A549 (cell line): ENCODE measurements at regions not wholly inside any gene's neighbourhood (a gene's known extent, or its start where the extent isn't known, plus 50 kb on each side); places are given as distances from the start of the nearest gene placed in this dataset.

Experiments used
- ATAC-seq, 2 experiments: fragments of 200-7000 bp in 1 of 2; fragments of >200 bp in 1 of 2; cut with Nextera tagmentation in 1 of 2; cut with Tn5 transposase in 1 of 2; 3 replicates each; pipeline versions ENCODE4 v1.8.0 to v1.9.1; 2018 to 2020; ENCODE audit warnings: mild to moderate bottlenecking in 1 of 2, moderate library complexity in 1 of 2
- CTCF ChIA-PET: fragments of 300-600 bp; sonication (Branson Sonifier 250); formaldehyde crosslinking; extraction: SDS; loops from one replicate; lab custom pipeline; 2021; ENCODE audit warnings: antibody characterized with exemption, inconsistent platforms; lab: Yijun Ruan, JAX
- POLR2A ChIA-PET: fragments of 350-600 bp; formaldehyde crosslinking; extraction: SDS; loops from one replicate; lab custom pipeline; 2021; ENCODE audit warnings: antibody characterized with exemption, inconsistent platforms; lab: Yijun Ruan, JAX
- DNase-seq, 2 experiments: peaks; one replicate each; pipeline versions ENCODE4 v3.0.0 to v3.0.0-alpha.2; 2011 to 2016; ENCODE audit warnings: low read depth in 1 of 2, low spot score in 1 of 2
- FAIRE-seq: peaks from 2 replicates; lab custom pipeline; 2011; peaks lifted over from hg19 to GRCh38; lab: Jason Lieb, UNC
- H3K27ac ChIP-seq, 2 experiments: fragments of >200 bp; sonication (Bioruptor Twin); formaldehyde crosslinking; 3 replicates each; pipeline ENCODE4 v1.5.1; 2016 to 2017
- H3K4me1 ChIP-seq: fragments of >200 bp; sonication (Bioruptor Twin); formaldehyde crosslinking; 3 replicates; pipeline ENCODE4 v1.6.1; 2016
- H3K4me2 ChIP-seq: fragments of >200 bp; sonication (Bioruptor Twin); formaldehyde crosslinking; 3 replicates; pipeline ENCODE4 v1.6.1; 2016
- H3K4me3 ChIP-seq: fragments of >200 bp; sonication (Bioruptor Twin); formaldehyde crosslinking; 3 replicates; pipeline ENCODE4 v1.5.1; 2016
- H3K9me3 ChIP-seq: fragments of >200 bp; sonication (Bioruptor Twin); formaldehyde crosslinking; 3 replicates; pipeline ENCODE4 v1.6.1; 2016
- CBX2 ChIP-seq: fragments of 200-600 bp; sonication (generic); IDR thresholded peaks from 2 replicates; pipeline ENCODE4 v1.6.1; 2016; ENCODE audit warnings: low read depth, mild to moderate bottlenecking, borderline replicate concordance
- CHD4 ChIP-seq: fragments of 200-600 bp; sonication (generic); IDR thresholded peaks from 2 replicates; pipeline ENCODE4 v1.6.1; 2016; ENCODE audit warnings: antibody characterized with exemption, mild to moderate bottlenecking, borderline replicate concordance
- EHF ChIP-seq: fragments of 250-450 bp; sonication (Bioruptor Pico); IDR thresholded peaks from 2 replicates; pipeline ENCODE4 v1.5.0; 2020; ENCODE audit warnings: mild to moderate bottlenecking
- EHMT2 ChIP-seq: fragments of 200-600 bp; sonication (generic); IDR thresholded peaks from 2 replicates; pipeline ENCODE4 v1.6.1; 2016; ENCODE audit warnings: antibody characterized with exemption, low read depth, mild to moderate bottlenecking, moderate library complexity
- EP300 ChIP-seq, 2 experiments: fragments of >200 bp; sonication (Bioruptor Twin); formaldehyde crosslinking; IDR thresholded peaks; 2 replicates in 1 of 2; 3 replicates in 1 of 2; pipeline ENCODE4 v1.6.1; 2016 to 2017
- ESRRA ChIP-seq: fragments of 150-350 bp; IDR thresholded peaks from 2 replicates; pipeline ENCODE4 v1.6.1; 2014; ENCODE audit warnings: mild to moderate bottlenecking, low read length, borderline replicate concordance
- FOSB ChIP-seq: fragments of 250-450 bp; sonication (Bioruptor Pico); IDR thresholded peaks from 2 replicates; pipeline ENCODE4 v1.5.0; 2020; ENCODE audit warnings: mild to moderate bottlenecking, moderate library complexity
- FOSL2 ChIP-seq, 2 experiments: fragments of 450-650 bp in 1 of 2; fragments of >200 bp in 1 of 2; sonication (Bioruptor Twin) in 1 of 2; formaldehyde crosslinking; IDR thresholded peaks; 2 replicates each; pipeline versions ENCODE4 v1.5.0 to v1.6.1; 2016 to 2020; ENCODE audit warnings: mild to moderate bottlenecking in 1 of 2, moderate library complexity in 1 of 2
- FOXS1 ChIP-seq: fragments of 250-450 bp; sonication (Bioruptor Pico); IDR thresholded peaks from 2 replicates; pipeline ENCODE4 v1.5.0; 2020; ENCODE audit warnings: mild to moderate bottlenecking, moderate library complexity
- HDAC2 ChIP-seq: fragments of 200-600 bp; sonication (generic); IDR thresholded peaks from 2 replicates; pipeline ENCODE4 v1.6.1; 2016
- HOXB13 ChIP-seq: fragments of 250-450 bp; sonication (Bioruptor Pico); IDR thresholded peaks from 2 replicates; pipeline ENCODE4 v1.5.0; 2020; ENCODE audit warnings: low read depth, mild to moderate bottlenecking, moderate library complexity
- JUN ChIP-seq, 2 experiments: fragments of >200 bp; sonication (Bioruptor Twin); formaldehyde crosslinking; IDR thresholded peaks; 2 replicates in 1 of 2; 3 replicates in 1 of 2; pipeline ENCODE4 v1.6.1; 2016 to 2017
- KDM5A ChIP-seq: fragments of 200-600 bp; sonication (generic); IDR thresholded peaks from 2 replicates; pipeline ENCODE4 v1.6.1; 2016; ENCODE audit warnings: antibody characterized with exemption, mild to moderate bottlenecking
- MAX ChIP-seq: IDR thresholded peaks from 2 replicates; pipeline ENCODE4 v1.6.1; 2012
- MAZ ChIP-seq: fragments of 150-350 bp; IDR thresholded peaks from 2 replicates; pipeline ENCODE4 v1.6.1; 2014; ENCODE audit warnings: antibody characterized with exemption, low read depth, low read length, borderline replicate concordance
- MYC ChIP-seq: IDR thresholded peaks from 2 replicates; pipeline ENCODE4 v1.6.1; 2012; ENCODE audit warnings: mild to moderate bottlenecking, inconsistent platforms, low read length, improper control_type of control experiment, borderline replicate concordance
- NR3C1 ChIP-seq: fragments of >200 bp; sonication (Bioruptor Twin); formaldehyde crosslinking; IDR thresholded peaks from 3 replicates; pipeline ENCODE4 v1.6.1; 2017
- POLR2A ChIP-seq: IDR thresholded peaks from 2 replicates; pipeline ENCODE4 v1.6.1; 2012; ENCODE audit warnings: mild to moderate bottlenecking, low read length
- POLR2AphosphoS2 ChIP-seq: conservative IDR thresholded peaks from 2 replicates; pipeline ENCODE4 v1.6.1; 2012; ENCODE audit warnings: low read length, improper control_type of control experiment, inconsistent platforms
- RARB ChIP-seq: fragments of 250-450 bp; sonication (Bioruptor Pico); IDR thresholded peaks from 2 replicates; pipeline ENCODE4 v1.8.0; 2021; ENCODE audit warnings: mild to moderate bottlenecking, moderate library complexity
- SMC3 ChIP-seq: fragments of >200 bp; sonication (Bioruptor Twin); formaldehyde crosslinking; IDR thresholded peaks from 3 replicates; pipeline ENCODE4 v1.6.1; 2018; ENCODE audit warnings: inconsistent platforms
- TP53 ChIP-seq: fragments of 250-450 bp; sonication (Bioruptor Pico); IDR thresholded peaks from 2 replicates; pipeline ENCODE4 v1.5.0; 2021; ENCODE audit warnings: mild to moderate bottlenecking, moderate library complexity
- WGBS: methylation state at CpG from one replicate; pipeline ENCODE4 v1.1.6; 2017; ENCODE audit errors: missing lambda C conversion rate; 5-methylcytosine and 5-hydroxymethylcytosine counted together
- TF ChIP-seq, protein P1 (sequence below): IDR thresholded peaks from 2 replicates; pipeline ENCODE4 v1.6.1; 2012
- TF ChIP-seq, protein P2 (sequence below): fragments of 450-650 bp; IDR thresholded peaks from 2 replicates; pipeline ENCODE4 v1.6.1; 2014; ENCODE audit warnings: antibody characterized with exemption
- TF ChIP-seq, protein P3 (sequence below): fragments of >200 bp; sonication (Bioruptor Twin); formaldehyde crosslinking; IDR thresholded peaks from 2 replicates; pipeline ENCODE4 v1.6.1; 2016
- TF ChIP-seq, protein P4 (sequence below): fragments of 150-350 bp; IDR thresholded peaks from 2 replicates; pipeline ENCODE4 v1.6.1; 2014; ENCODE audit warnings: low read depth, mild to moderate bottlenecking, low read length

DNA sequence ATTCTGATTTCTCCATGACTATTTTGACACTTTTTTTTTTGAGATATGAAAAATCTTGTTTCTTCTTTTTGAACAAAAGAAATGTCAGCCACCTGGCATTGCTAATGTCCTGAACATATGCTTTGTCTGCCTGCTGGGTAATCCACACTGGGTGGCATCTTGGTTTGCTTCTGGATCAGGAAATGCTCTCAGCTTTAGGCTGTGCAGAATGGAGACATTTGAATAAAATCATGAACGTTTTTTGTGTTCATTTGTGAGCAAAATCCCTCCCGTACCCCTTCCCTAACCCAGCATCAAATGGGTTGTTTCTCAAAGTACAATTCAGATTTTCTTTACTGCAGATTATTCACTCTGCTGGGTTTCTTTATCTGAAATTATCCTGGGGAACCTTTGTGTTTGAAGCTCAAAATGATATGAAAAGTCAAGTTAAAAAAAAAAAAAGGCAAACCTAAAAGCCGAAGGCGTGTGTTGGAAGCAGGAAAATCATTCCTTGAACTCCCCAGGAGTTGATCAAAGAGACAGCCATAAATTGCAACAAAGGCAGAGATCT, 53.4 kb upstream of the KLF7 start (continued):
- TF ChIP-seq, protein P1, sequence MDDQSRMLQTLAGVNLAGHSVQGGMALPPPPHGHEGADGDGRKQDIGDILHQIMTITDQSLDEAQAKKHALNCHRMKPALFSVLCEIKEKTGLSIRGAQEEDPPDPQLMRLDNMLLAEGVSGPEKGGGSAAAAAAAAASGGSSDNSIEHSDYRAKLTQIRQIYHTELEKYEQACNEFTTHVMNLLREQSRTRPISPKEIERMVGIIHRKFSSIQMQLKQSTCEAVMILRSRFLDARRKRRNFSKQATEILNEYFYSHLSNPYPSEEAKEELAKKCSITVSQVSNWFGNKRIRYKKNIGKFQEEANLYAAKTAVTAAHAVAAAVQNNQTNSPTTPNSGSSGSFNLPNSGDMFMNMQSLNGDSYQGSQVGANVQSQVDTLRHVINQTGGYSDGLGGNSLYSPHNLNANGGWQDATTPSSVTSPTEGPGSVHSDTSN: no peak

- Histone ChIP-seq H3K27ac (peak overlapping the region in 1 of 2 experiments; percentile 48; a peak in 2 of 6 replicates), H3K9me3 (no peaks in the 10 kb centered on the region), H3K4me1 (peaks cover 15% of the 10 kb centered on the region), H3K4me3 (no peak overlapping the region), H3K4me2 (peak overlapping the region; percentile 57)
- CTCF ChIA-PET: interaction anchor here (0.6 to 1.3 kb wide), 2 partner anchors 19 to 32 kb away, joined by 3 to 4 read pairs; no protein-coding TSS in a partner anchor
- 56% methylated on average over 10 of the region's 10 CpGs for WGBS
- FAIRE-seq (no peak), ATAC-seq (peak; percentile 67 to 86; a peak in 5 of 6 replicates), DNase-seq (peak in 1 of 2 experiments; percentile 43)
- no peak for TF ChIP-seq CHD4
- no peak for TF ChIP-seq FOSL2 (IDR thresholded peaks at IDR 0.05)
- peak; percentile 61 for TF ChIP-seq FOSL2 (CRISPR knock-in tag; IDR thresholded peaks at IDR 0.05)
- POLR2A ChIA-PET: no interaction called here
These were observed 54.1 kb upstream of the KLF7 start for GRCh38 chr2:207219676-207220501.

- CTCF ChIA-PET: no interaction called here
- H3K4me1 ChIP-seq: peaks cover 15% of the 10 kb centered on the region
- TF ChIP-seq JUN (IDR thresholded peaks at IDR 0.05) (no peak), EHF (CRISPR knock-in tag) (no peak), SMC3 (no peak), MYC (no peak), POLR2A (no peak), EP300 (IDR thresholded peaks at IDR 0.05) (no peak), KDM5A (no peak), EHMT2 (no peak), FOXS1 (CRISPR knock-in tag) (no peak), CBX2 (no peak), POLR2AphosphoS2 (no peak), TP53 (CRISPR knock-in tag) (no peak), RARB (CRISPR knock-in tag) (no peak), HOXB13 (CRISPR knock-in tag) (no peak), NR3C1 (no peak)
- 50% methylated on average over 2 of the region's 2 CpGs for WGBS
- POLR2A ChIA-PET: interaction anchor here (1.7 kb wide), 1 partner anchor 56 kb away, joined by 4 read pairs; the partner anchor contains the start of gene KLF7
- H3K9me3 ChIP-seq: no peaks in the 10 kb centered on the region
- ATAC-seq (no peak), FAIRE-seq (no peak), DNase-seq (no peak)
- no peak overlapping the region for H3K27ac ChIP-seq
- no peak overlapping the region for H3K4me2 ChIP-seq
- H3K4me3 ChIP-seq: no peak overlapping the region
These were observed 56.0 kb upstream of the KLF7 start for GRCh38 chr2:207221731-207222130.

DNA sequence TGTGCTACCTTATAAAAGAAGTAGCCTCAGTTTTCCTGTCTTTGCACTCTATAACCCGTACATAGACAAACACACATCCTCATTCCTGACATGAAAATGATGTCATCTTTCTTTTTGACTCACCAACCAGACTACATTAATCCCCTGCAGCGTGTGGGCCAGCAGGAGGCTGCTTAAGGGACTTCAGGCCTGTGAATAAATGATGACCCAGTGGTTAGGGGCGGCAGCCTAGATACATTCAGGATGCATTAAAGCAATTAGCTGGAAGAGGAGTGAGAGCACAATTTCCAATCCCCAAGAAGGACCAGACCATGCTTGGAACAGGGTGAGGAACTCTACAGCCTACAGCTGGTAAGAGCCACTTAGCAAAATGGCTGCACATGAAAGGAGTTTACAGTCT, 57.3 kb upstream of the KLF7 start:
- Histone ChIP-seq H3K4me3 (no peak overlapping the region), H3K4me2 (0 out of 3 replicates have a peak overlapping the region, but pooled peaks have one; percentile 8), H3K27ac (no peak overlapping the region; a peak in 1 of 6 replicates), H3K9me3 (no peaks in the 10 kb centered on the region), H3K4me1 (peaks cover 15% of the 10 kb centered on the region)
- ChIA-PET POLR2A (interaction anchor here (1.7 kb wide), 1 partner anchor 57 kb away, joined by 4 read pairs; the partner anchor contains the start of gene KLF7), CTCF (interaction anchor here (1.0 to 1.4 kb wide), 4 partner anchors 11 to 21 kb away, joined by 3 to 4 read pairs (median 3); no protein-coding TSS in a partner anchor)
- 45% methylated on average over 3 of the region's 3 CpGs for WGBS
- DNase-seq (peak in 1 of 2 experiments; percentile 35), FAIRE-seq (no peak), ATAC-seq (peak; percentile 18 to 62; a peak in 3 of 6 replicates)
- TF ChIP-seq FOSB (no peak), FOXS1 (CRISPR knock-in tag) (no peak), MAX (no peak), HOXB13 (CRISPR knock-in tag) (no peak), HDAC2 (no peak), CBX2 (no peak), ESRRA (no peak), FOSL2 (IDR thresholded peaks at IDR 0.05) (no peak), FOSL2 (CRISPR knock-in tag; IDR thresholded peaks at IDR 0.05) (no peak), MAZ (no peak)
- TF ChIP-seq, protein P2, sequence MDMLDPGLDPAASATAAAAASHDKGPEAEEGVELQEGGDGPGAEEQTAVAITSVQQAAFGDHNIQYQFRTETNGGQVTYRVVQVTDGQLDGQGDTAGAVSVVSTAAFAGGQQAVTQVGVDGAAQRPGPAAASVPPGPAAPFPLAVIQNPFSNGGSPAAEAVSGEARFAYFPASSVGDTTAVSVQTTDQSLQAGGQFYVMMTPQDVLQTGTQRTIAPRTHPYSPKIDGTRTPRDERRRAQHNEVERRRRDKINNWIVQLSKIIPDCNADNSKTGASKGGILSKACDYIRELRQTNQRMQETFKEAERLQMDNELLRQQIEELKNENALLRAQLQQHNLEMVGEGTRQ: no peak
- TF ChIP-seq, protein P1: no peak
- TF ChIP-seq, protein P3, sequence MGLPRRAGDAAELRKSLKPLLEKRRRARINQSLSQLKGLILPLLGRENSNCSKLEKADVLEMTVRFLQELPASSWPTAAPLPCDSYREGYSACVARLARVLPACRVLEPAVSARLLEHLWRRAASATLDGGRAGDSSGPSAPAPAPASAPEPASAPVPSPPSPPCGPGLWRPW: no peak
- TF ChIP-seq, protein P4, sequence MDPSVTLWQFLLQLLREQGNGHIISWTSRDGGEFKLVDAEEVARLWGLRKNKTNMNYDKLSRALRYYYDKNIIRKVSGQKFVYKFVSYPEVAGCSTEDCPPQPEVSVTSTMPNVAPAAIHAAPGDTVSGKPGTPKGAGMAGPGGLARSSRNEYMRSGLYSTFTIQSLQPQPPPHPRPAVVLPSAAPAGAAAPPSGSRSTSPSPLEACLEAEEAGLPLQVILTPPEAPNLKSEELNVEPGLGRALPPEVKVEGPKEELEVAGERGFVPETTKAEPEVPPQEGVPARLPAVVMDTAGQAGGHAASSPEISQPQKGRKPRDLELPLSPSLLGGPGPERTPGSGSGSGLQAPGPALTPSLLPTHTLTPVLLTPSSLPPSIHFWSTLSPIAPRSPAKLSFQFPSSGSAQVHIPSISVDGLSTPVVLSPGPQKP: no peak
